IMR-90 (cell line): ENCODE measurements at regions not wholly inside any gene's neighbourhood (a gene's known extent, or its start where the extent isn't known, plus 50 kb on each side); places are given as distances from the start of the nearest gene placed in this dataset.

Experiments
- BHLHE40 ChIP-seq: fragments of 150-350 bp; IDR thresholded peaks from 2 replicates; pipeline ENCODE4 v1.6.1; 2016; ENCODE audit warnings: mild to moderate bottlenecking, low read depth, low read length
- CEBPB ChIP-seq: IDR thresholded peaks from 2 replicates; pipeline ENCODE4 v1.6.1; 2012; ENCODE audit warnings: low read depth, low read length, improper control_type of control experiment
- CTCF ChIP-seq: conservative IDR thresholded peaks from 2 replicates; pipeline ENCODE4 v1.5.1; 2012; ENCODE audit warnings: mild to moderate bottlenecking, low read depth, low read length, improper control_type of control experiment
- ELK1 ChIP-seq: fragments of 150-350 bp; IDR thresholded peaks from 2 replicates; pipeline ENCODE4 v1.6.1; 2016; ENCODE audit warnings: low read depth, mild to moderate bottlenecking, low read length, moderate library complexity, borderline replicate concordance
- FOS ChIP-seq: fragments of 150-350 bp; IDR thresholded peaks from 2 replicates; pipeline ENCODE4 v1.6.1; 2016; ENCODE audit warnings: low read depth, low read length
- MAFK ChIP-seq: IDR thresholded peaks from 2 replicates; pipeline ENCODE4 v1.6.1; 2012; ENCODE audit warnings: low read depth, low read length, improper control_type of control experiment
- MAZ ChIP-seq: IDR thresholded peaks from 2 replicates; pipeline ENCODE4 v1.6.1; 2012; ENCODE audit warnings: low read depth, mild to moderate bottlenecking, low read length, improper control_type of control experiment, moderate library complexity, borderline replicate concordance
- MXI1 ChIP-seq: IDR thresholded peaks from 2 replicates; pipeline ENCODE4 v1.6.1; 2012; ENCODE audit warnings: low read depth, mild to moderate bottlenecking, low read length, moderate library complexity, borderline replicate concordance
- POLR2A ChIP-seq: IDR thresholded peaks from 2 replicates; pipeline ENCODE4 v1.6.1; 2012; ENCODE audit warnings: mild to moderate bottlenecking, low read depth, low read length
- RAD21 ChIP-seq: IDR thresholded peaks from 2 replicates; pipeline ENCODE4 v1.6.1; 2012; ENCODE audit warnings: low read length, improper control_type of control experiment
- RCOR1 ChIP-seq: IDR thresholded peaks from 2 replicates; pipeline ENCODE4 v1.6.1; 2012; ENCODE audit warnings: mild to moderate bottlenecking, low read length, improper control_type of control experiment; ENCODE audit not compliant: insufficient replicate concordance
- RFX5 ChIP-seq: IDR thresholded peaks from 2 replicates; pipeline ENCODE4 v1.8.0; 2012; ENCODE audit warnings: low read depth, mild to moderate bottlenecking, low read length, moderate library complexity
- SMC3 ChIP-seq: fragments of 150-350 bp; IDR thresholded peaks from 2 replicates; pipeline ENCODE4 v1.6.1; 2016; ENCODE audit warnings: low read depth, mild to moderate bottlenecking, antibody characterized with exemption, low read length, moderate library complexity
- USF2 ChIP-seq: fragments of 150-350 bp; IDR thresholded peaks from 2 replicates; pipeline ENCODE4 v1.6.1; 2017; ENCODE audit warnings: mild to moderate bottlenecking, antibody characterized with exemption, low read length, low read depth

- TF ChIP-seq POLR2A (no peak), CTCF (no peak), FOS (no peak), BHLHE40 (no peak), RFX5 (no peak), MAFK (no peak), ELK1 (no peak), RAD21 (no peak), MXI1 (no peak), CEBPB (no peak), MAZ (no peak), RCOR1 (no peak), SMC3 (no peak), USF2 (no peak)
Observed at GRCh38 chr6:109235481-109236038, 140.3 kb downstream of the CEP57L1 start.
